ENCODE measurements at regions not wholly inside any gene's neighbourhood (a gene's known extent, or its start where the extent isn't known, plus 50 kb on each side); places are given as distances from the start of the nearest gene placed in this dataset.
"Not testable (repeated sequence)": the region's sequence is repeated elsewhere in the genome, so short reads cannot be mapped to it uniquely, and the experiment has no call there.

DNA sequence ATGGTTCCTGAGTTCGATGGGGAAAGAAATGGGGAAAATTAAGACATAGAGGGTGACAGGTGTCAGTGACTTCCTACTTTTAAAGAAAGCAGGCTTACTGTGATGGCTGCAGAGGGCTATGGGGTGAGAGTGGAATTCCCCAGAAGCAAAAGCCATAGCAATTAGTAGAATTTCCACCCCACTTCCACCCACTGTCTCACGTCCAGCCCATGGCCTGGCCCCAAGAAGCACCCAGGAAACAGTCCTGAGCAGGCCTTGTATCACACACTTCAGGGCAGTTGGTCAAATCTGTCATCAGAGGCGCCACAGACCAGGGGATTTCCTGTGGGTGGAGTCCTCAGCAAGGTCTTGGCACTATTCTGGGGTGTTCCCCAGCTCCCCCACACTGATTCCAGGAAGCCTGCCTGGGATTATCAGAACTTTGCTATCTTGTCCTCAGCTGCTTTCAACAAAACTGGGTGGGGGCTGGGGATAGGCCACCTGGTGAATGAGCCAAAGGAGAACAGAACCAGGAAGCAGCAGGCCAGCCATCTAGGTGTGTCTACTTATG, 120.1 kb upstream of the CCND2 start:
- no peak for DNase-seq

DNA sequence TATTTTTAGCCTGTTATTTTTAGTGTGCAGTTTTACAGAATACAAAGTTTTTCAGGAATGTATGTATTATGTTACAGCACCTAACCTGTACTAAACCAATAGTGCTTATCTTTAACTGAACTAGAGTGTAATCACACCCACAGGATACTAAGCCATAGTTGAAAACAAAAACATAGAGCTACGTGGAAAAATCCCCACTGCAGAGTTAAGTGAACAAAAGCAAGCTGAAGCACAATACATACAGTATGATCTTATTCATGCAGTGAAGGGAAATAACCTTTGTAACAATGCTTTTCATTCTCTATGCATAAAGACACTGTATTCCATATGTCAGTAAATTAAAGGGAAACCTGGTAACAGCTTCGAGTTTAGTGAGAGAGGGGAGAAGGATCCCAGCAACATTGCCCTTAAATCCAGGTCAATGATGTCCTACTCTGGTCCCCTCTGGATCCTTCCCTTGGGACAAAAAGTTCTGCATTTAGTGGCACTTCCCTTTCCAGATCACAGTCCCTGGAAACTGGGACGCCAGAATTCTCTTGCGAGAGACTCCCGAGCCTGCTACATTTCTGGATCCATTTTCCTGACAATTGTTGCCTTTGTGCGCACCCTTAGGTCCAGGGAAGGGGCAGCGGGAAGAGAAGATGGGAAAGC, 121.3 kb upstream of the CCND2 start:
- no peak for DNase-seq

DNA sequence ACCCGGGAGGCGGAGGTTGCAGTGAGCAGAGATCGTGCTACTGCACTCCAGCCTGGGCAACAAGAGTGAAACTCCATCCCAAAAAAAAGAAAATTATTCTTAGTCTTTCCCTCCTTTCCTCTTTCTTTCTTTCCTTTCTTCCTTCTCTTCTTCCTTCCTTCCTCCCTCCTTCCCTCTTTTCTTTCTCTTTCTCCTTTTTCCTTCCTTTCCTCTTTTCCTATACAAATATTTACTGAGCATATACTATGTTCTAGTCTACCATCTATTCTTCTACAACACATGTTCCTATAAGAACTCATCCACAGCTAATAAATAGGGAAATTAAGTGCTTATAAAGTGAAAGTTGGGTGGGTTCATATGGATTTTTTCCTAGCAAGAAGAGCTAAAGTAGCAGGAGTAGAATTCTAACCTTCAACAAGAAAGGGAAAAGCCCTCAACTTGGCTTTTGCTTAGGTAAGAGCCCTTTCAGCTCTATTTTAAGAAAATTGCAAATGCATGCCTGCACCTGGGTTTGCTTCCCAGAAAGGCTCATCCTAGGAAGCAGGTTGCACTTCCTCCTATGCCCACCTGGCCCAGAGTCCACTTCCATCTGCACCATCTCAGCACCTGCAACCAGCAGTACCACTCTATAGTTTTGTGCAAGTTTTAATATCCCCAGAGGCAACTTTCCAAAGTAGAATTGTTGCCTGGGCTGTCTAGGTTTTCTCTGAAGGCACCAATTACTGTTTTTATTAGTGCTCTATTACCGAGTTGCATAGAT, 122.0 kb upstream of the CCND2 start:
- DNase-seq, result no peak

DNA sequence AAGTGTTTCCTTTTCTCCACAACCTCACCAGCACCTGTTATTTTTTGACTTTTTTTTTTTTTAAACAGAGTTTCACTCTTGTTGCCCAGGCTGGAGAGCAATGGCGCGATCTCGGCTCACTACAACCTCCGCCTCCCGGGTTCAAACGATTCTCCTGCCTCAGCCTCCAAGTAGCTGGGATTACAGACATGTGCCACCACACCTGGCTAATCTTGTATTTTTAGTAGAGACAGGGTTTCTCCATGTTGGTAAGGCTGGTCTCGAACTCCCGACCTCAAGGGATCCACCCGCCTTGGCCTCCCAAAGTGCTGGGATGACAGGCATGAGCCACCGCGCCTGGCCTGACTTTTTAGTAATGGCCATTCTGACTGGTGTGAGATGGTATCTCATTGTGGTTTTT, 123.2 kb upstream of the CCND2 start:
- DNase-seq, result not testable (repeated sequence)

DNA sequence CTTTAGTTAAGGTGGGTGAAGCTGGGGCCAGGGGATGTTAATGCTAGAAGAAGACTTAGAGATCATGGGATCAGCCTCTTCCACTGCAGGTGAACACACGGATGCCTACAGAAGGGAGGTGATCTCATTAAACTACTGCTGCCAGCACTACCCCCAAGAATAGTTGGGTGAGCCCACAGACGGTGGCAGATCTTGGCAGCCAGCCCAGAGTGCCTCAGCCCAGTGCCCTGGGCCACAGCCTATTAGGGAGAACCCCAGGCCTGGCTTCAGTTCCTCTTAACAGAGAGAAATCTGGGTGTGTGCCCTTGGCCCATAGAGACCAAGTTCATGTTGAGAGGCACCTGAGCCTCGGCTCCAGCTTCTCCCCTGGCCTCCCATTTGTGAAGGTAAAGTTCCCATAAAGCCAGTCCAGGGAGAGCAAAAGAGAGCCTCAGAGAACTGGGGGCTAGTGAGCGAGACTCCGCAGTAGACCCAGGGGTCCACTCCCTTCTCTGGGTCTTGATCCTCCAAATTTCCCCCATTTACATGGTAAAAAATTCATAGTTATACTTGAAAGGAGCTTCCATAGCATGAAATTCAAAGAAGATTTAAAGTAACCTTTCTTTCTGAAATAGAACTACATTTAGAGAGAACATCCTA, 125.0 kb upstream of the CCND2 start:
- DNase-seq, result no peak

DNA sequence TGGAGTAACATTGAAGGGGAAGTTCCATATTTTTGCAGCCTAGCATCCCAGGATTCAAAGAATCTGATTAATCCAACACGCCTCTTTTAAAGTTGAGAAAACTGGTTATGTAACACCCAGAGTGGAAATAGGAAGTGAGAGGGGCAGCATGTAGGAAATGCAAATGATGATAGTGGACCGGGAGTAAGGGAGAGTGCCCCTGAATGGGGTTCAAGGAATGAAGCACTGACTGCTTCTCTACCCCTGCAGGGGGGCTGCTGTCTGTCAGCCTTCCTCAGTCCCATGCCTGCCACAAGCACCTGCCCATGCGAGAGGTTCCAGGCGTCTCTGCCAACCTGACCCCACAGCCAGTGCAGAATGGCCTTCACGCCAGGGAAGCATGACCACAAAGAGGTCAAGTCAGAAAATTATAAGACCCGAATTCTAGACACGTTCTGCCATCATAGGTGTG, 126.5 kb upstream of the CCND2 start:
- no peak for DNase-seq

DNA sequence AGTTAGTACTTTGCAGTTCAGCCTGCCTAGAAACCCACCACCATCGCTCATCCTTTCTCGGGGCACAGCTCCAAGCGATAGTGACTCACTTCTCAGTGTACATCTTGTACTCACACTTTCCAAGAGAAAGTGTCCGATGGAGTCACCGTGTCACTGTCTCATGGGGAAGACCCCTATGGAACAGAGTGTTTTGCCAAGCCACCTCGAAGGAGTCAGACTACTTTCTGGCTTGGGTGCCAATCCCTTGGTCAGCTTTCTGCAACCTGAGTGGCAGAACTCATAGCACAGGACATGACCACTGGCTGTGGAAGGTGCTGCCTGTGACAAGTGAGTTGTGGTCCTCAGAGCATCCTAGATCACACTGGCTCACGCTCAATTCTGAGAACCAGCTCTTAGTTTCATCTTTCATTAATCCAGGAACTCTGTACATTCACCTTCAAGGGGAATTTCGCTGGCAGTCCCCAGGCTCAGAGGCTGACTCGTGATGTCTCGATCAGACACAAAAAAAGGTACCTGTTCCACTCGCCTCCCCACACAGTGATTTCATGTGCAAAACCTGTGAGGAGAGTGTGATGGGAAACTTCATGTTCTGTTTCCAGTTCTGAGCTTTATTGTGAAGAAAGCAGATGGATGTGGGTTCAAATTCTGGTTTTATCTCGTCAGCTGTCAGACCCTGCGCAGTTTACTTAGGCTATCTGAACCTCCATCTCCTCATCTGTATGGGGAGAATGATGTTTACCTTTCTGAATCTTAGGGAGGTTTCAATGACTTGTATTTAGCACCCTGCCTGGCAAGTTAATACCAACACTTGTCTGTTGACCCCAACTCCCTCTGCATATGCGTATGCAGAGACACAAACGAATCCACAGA, 127.3 kb upstream of the CCND2 start:
- no peak for DNase-seq

DNA sequence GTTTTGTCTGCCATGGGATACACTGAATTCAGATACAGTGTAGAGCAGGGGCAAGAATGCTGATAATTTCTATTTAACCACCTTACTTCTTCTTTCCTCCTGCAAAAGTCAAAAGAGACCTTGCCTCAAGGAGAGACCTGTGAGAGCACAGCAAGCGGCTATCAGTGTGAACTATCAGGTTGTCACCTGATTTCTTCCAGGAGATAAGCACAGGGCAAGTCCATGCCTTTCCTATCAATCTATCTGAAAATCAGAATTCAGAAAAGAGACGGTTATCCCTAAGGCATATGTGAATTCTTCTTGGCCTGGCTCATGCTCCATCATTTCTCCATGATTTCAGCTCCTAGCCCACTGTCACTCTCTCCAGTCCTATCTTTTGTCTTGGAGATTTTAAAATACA, 128.9 kb upstream of the CCND2 start:
- DNase-seq, result no peak

DNA sequence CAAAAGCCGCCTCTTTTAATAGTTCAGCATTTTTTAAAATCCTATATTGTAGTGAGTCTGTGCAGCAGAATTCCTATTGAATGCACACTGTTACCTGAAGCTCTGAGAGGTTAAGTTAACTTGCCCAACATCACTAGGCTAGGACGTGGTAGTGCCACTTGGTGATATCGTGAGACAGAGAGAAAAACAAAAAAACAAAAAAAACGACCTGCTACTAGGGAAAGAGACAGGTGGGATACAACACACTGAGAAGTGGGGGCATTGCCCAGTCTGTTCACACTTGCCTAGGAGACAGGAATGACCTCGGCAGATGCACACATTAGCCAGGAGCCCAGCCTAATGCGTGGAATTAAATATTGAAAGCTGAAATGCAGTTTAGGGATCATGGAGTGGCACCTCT, 129.7 kb upstream of the CCND2 start:
- no peak for DNase-seq

DNA sequence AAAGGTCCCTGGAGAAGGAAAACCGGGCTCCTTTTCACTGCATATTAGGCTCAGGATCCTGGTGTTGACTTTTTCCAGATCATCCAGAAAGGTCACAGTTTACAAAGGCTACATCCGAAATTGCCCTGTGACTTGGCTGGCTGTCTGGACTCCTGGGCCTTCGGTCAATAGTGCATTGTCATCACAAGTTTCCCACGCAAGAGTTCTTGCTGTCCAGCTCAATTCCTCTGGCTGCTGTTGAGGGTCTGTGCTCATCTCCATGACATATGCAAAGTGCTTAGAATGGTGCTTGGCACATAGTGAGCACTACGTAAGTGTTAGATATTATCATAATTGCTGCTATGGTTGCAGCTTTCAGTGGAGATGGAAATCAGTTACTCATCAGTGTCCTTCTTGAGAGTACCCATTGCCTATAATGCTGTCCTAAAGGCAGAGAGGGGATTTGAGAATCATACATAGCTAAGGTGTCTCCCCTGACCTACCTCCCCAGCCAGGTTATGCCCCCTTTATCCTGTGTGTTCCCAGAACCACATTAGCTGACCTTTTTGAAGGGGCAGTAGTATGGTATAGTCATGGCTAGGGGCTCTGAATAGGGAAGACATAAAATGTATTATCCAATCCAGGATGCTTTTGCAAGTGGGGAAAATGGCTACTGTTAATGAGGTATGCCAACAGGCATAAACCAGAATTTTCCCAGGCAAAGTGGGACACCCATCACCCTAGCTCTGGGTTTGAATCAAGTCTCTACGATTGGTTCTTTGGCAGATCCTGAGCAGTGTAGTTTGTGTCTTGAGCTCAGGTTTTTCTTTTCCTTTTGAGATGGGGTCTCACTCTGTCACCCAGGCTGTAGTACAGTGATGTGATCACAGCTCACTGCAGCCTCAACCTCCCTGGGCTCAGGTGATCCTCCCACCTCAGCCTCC, 132.0 kb upstream of the CCND2 start:
- DNase-seq, result no peak

DNA sequence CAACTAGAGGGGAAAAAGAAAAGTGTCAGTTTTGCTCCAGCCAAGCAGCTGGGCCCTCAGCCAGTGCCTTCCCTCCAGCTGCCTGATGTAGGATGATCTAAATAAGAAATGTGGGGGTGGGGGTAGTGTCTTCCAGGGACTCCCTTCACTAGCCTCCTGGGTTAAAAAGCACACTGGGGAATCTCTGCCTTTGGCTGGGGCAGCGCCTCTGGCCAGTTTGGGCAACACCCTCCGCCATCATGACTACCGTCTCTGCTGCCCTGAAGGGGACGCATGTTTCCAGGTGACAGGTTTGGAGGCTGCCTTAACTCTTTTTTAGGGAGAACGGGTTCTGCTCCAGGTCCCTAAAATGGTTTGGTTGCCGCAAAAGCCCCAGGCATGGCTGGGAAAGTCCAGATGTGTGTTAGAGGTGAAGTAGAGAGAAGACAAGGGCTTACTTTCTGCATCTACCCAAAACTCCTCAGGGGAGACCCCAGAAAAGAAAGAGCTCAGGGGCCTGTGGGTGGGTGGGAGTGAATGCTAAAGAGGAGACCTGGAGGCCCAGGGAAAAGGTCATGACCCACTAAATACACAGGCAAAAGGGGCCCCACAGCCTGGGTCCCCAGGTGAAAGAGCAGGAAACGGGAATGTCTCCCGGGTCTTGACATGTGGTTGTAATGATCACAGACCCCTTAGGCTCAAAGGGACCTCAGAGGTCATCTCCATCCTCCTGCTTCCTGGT, 132.8 kb upstream of the CCND2 start:
- no peak for DNase-seq

DNA sequence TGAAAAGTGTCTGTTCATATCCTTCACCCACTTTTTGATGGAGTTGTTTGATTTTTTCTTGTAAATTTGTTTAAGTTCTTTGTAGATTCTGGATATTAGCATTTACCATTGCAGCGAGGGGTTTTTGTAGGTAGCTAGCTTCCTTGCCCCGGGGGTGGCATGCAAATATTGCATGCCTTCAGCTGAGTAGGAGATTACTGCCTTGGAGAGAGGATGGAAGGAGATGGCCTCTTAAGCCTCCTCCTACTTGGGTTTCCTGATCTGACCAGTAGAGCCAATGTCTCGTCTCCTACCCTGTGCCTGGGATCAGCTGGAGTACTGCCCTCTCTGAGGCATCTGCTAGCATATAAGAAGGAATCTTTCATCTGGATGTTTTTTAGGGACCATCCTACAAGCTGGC, 134.4 kb upstream of the CCND2 start:
- no peak for DNase-seq

DNA sequence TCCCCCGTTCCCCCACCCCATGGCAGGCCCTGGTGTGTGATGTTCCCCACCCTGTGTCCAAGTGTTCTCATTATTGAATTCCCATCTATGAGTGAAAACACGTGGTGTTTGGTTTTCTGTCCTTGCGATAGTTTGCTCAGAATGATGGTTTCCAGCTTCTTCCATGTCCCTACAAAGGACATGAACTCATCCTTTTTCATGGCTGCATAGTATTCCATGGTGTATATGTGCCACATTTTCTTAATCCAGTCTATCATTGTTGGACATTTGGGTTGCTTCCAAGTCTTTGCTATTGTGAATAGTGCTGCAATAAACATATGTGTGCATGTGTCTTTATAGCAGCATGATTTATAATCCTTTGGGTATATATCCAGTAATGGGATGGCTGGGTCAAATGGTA, 135.0 kb upstream of the CCND2 start:
- not testable (repeated sequence) for DNase-seq

DNA sequence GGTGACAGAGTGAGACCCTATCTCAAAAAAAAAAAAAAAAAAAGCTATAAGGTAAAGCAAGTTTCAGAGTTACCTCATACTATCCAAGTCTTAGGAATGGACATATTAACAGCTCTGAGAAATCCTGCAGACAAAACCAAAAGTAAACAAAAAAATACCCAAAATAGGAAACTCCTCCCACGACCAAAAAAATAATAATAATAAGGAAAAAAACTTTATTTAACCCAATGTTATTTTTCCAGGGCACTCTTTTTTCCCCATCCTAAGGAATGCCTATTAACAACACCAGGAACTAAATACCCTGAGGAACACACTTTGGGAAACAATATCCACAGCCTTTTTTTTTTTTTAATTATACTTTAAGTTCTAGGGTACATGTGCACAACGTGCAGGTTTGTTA, 135.5 kb upstream of the CCND2 start:
- DNase-seq, result no peak

DNA sequence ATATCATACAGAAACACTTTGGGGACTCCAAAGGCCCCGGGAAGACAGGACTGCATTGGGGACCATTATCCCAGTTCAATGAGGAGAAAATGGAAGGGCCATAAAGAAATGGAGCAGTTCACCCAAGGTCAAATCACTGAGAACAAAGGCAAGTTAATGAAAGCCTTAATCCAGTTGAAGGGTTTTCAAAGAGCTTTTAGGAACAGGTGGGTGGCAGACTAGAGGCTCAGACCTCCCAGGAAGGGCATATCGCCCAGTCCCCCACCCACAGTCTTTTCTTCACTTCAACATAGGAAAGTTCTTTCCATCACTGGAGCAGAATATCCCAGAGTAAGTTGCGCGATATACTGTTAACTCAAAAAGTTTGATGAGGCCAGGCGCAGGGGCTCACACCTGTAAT, 136.1 kb upstream of the CCND2 start:
- no peak for DNase-seq

DNA sequence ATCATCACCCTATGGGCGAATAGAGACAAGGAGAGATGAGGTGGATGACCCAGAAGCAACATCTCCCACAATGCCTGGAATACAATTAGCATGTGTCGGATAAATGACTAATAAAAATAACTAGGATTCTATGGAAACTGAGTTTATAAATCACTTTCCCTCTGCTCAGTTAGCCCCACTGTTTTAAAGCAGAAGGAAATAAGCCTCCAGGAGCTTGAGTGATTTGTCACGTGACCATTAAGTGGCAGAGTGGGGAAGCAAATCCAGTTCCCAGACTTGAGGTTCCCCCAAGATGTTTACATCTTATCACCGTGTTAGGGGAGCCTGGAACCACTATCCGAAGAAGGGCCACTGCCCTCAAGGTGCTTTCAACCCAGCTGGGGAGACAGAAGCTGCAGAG, 136.5 kb upstream of the CCND2 start:
- DNase-seq, result no peak

DNA sequence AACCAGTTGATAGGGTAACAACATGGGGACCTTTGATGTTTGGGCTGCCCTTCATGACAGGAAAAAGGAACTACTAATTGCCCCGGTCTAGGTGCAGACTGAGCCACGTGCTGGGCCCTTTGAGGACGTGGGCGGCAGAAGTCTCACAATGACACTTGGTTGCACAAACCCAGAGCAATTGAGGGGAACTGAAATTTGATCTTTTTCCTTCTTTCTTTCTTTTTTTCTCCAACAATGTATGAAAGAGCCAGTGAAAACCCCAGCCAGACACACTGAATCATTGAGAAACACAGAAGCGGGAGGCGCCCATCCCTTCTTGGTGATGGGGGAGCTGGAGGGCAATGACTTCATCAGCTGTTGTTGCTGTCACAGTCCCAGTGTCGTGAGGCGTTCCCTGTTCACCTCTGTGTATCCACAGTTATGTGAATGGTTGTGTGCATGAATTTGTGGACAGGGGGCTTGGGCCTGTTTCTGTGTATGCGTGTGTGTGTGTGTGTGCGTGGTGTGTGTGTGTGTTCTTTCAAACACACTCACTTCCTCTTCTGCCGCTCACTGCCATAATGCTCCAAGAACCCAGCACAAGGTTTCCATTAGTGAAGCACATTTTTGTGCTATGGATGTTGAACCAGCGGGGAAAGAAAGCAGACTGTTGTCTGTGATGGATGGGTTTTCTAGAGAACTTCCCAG, 137.5 kb upstream of the CCND2 start:
- no peak for DNase-seq

DNA sequence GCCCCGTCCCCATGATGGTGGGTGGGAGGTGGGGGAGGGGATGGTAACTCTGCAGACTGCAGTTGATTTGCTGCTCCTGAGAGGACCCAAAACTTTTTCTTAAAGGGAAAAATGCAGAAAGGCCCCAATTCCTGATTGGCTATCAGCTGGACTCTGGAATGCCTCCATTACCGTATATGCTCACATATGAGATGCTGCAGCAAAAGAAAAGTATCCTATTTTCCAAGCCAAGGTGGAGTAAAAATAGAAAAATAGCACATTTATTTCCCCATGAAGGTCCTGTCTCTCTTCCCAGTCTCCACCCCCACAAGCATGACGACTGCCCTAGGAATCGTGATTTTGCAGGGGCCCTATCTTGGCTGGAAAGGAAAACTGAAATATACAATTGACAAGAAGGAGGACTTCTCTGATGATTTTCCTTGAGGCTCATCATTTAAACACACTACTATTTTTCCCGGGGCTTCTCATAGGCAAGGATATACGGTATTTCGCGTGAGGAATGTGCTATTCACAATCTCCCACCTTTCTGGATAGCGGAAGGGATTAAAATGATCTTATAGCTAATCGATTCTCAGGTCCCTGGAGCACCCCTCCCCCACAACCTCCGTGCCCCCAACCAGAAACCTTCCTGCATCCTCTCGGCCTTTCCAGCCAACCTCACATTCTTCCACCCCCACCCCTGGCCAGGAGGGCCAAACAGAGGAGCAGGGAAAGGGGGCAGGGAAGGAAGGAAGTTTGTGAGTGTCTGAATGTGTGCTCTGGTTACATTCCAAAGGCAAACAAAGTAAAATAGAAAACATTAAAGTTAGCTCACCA, 138.9 kb upstream of the CCND2 start:
- DNase-seq, result no peak

DNA sequence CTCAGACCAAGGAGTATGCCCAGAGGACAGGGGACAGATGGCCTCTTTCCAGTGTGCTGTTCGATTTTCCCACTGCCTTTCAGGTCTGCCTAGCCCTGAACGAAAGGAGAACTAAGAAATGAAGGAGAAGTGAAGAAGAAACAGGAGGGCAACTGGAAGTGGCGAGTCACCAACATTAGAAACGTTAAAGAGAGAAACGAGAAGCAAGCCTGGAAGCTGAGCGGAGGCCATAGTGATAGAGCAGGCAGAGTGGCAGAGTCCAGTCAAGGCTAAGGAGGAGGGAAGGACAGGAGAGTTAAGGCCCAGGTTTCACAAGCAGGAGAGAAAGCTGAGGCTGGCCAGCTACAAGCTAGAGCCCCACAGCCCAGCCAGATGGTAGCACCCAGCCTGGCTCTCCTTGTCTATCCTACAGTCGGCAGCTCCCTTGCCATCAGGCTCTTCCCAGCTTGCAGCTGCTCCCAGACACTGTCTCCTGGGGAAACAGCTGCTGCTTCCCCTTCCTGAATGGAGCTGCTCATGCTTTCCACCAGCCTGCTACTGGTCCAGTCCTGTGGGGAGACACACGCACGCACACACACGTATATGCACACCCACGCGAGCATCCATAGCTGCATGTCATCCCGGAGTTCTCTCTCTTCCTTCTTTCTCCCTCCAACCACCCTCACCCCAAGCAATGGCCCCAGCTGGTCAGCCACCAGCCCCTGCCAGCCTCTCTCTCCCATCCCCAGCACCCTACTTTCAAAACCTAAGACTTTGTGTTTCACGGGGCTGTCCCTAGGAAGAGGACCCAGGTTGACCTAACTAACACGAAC, 139.7 kb upstream of the CCND2 start:
- DNase-seq, result no peak
